CD14-positive monocyte (primary cell): ENCODE measurements at regions not wholly inside any gene's neighbourhood (a gene's known extent, or its start where the extent isn't known, plus 50 kb on each side); places are given as distances from the start of the nearest gene placed in this dataset.
A peak's percentile ranks its signal among the peaks of the same experiment; 100 is the strongest.
"Not testable (repeated sequence)": the region's sequence is repeated elsewhere in the genome, so short reads cannot be mapped to it uniquely, and the experiment has no call there.

Experiments
- DNase-seq, 3 donors: peaks; one replicate each; pipeline ENCODE4 v3.0.0-alpha.2; 2011 to 2022
- H2AFZ ChIP-seq: 2 replicates; pipeline ENCODE4 v1.6.0; 2012; ENCODE audit warnings: mild to moderate bottlenecking, low read depth, low read length, inconsistent platforms; ENCODE audit not compliant: insufficient read depth, poor library complexity, severe bottlenecking
- H3K27ac ChIP-seq, 2 donors: 1 replicate in 1 of 2; 2 replicates in 1 of 2; pipeline ENCODE4 v1.5.1; 2012 to 2013; ENCODE audit warnings: low read length in 2 of 2, control low read depth in 1 of 2, inconsistent platforms in 1 of 2, low read depth in 1 of 2, mild to moderate bottlenecking in 1 of 2
- H3K27me3 ChIP-seq, 2 donors: one replicate each; pipeline versions ENCODE4 v1.6.0 to v1.6.1; 2011 to 2013; ENCODE audit warnings: low read length in 2 of 2; ENCODE audit not compliant: control insufficient read depth in 2 of 2, insufficient read depth in 2 of 2
- H3K36me3 ChIP-seq, 2 donors: replicated peaks in 1 of 2; 1 replicate in 1 of 2; 2 replicates in 1 of 2; pipeline versions ENCODE4 v1.5.1 to v1.6.1; 2012 to 2013; ENCODE audit warnings: low read length in 2 of 2, control low read depth in 1 of 2, inconsistent platforms in 1 of 2, mild to moderate bottlenecking in 1 of 2; ENCODE audit not compliant: insufficient read depth in 2 of 2, control insufficient read depth in 1 of 2
- H3K4me1 ChIP-seq, 2 donors: 1 replicate in 1 of 2; 2 replicates in 1 of 2; pipeline versions ENCODE4 v1.5.1 to v1.6.1; 2012 to 2013; ENCODE audit warnings: low read length in 2 of 2, control low read depth in 1 of 2, inconsistent platforms in 1 of 2, mild to moderate bottlenecking in 1 of 2, moderate library complexity in 1 of 2; ENCODE audit not compliant: insufficient read depth in 2 of 2, control insufficient read depth in 1 of 2
- H3K4me2 ChIP-seq: replicated peaks from 2 replicates; pipeline ENCODE3; 2012; ENCODE audit warnings: low read length, moderate library complexity, mild to moderate bottlenecking; ENCODE audit not compliant: poor library complexity, severe bottlenecking; ENCODE audit errors: extremely low read depth
- H3K4me3 ChIP-seq, 3 experiments: fragments of 200-600 bp in 1 of 3; sonication (generic) in 1 of 3; replicated peaks in 1 of 3; 1 replicate in 2 of 3; 2 replicates in 1 of 3; pipeline ENCODE4 v1.5.1; 2011 to 2013; ENCODE audit warnings: low read length in 3 of 3, mild to moderate bottlenecking in 3 of 3, control low read depth in 2 of 3, low read depth in 2 of 3, inconsistent platforms in 1 of 3, moderate library complexity in 1 of 3
- H3K79me2 ChIP-seq: 2 replicates; pipeline ENCODE4 v1.6.0; 2012; ENCODE audit warnings: mild to moderate bottlenecking, control low read depth, inconsistent platforms, low read length, moderate library complexity; ENCODE audit not compliant: insufficient read depth
- H3K9ac ChIP-seq: 2 replicates; pipeline ENCODE4 v1.6.0; 2017; ENCODE audit warnings: low read length, mild to moderate bottlenecking; ENCODE audit not compliant: insufficient read depth, poor library complexity, severe bottlenecking
- H3K9me3 ChIP-seq, 2 donors: replicated peaks in 1 of 2; 1 replicate in 1 of 2; 2 replicates in 1 of 2; pipeline versions ENCODE4 v1.5.1 to v1.6.1; 2012 to 2013; ENCODE audit warnings: low read length in 2 of 2, control low read depth in 1 of 2; ENCODE audit not compliant: control insufficient read depth in 1 of 2, insufficient read depth in 1 of 2
- H4K20me1 ChIP-seq: 2 replicates; pipeline ENCODE4 v1.6.0; 2012; ENCODE audit warnings: mild to moderate bottlenecking, low read length, control low read depth, moderate library complexity; ENCODE audit not compliant: insufficient read depth
- H3K27ac Mint-ChIP-seq, 7 donors: one replicate each; pipeline ENCODE4 v1.8.0; 2020; ENCODE audit warnings: mild to moderate bottlenecking in 7 of 7, mixed read lengths in 7 of 7, moderate library complexity in 6 of 7, inconsistent platforms in 2 of 7
- H3K27me3 Mint-ChIP-seq, 3 donors: one replicate each; pipeline ENCODE4 v1.8.0; 2021 to 2022; ENCODE audit warnings: low read depth in 3 of 3, mild to moderate bottlenecking in 3 of 3, mixed read lengths in 3 of 3, moderate library complexity in 3 of 3, inconsistent platforms in 1 of 3
- H3K36me3 Mint-ChIP-seq, 2 donors: one replicate each; pipeline ENCODE4 v1.8.0; 2020; ENCODE audit warnings: mixed read lengths in 2 of 2, inconsistent platforms in 1 of 2, mild to moderate bottlenecking in 1 of 2
- H3K4me1 Mint-ChIP-seq: one replicate; pipeline ENCODE4 v1.8.0; 2020; ENCODE audit warnings: mild to moderate bottlenecking, mixed read lengths
- H3K4me3 Mint-ChIP-seq, 2 donors: one replicate each; pipeline ENCODE4 v1.8.0; 2020; ENCODE audit warnings: mild to moderate bottlenecking in 2 of 2, mixed read lengths in 2 of 2, moderate library complexity in 1 of 2
- H3K9me3 Mint-ChIP-seq, 7 donors: one replicate each; pipeline ENCODE4 v1.8.0; 2020 to 2022; ENCODE audit warnings: mixed read lengths in 7 of 7, mild to moderate bottlenecking in 6 of 7, moderate library complexity in 6 of 7, inconsistent platforms in 2 of 7
- WGBS: methylation state at CpG from one replicate; pipeline ENCODE4 v1.1.5; 2013; ENCODE audit warnings: missing lambda C conversion rate; ENCODE audit not compliant: insufficient coverage; 5-methylcytosine and 5-hydroxymethylcytosine counted together
- intact Hi-C, 2 donors: fragments of 100-400 bp; cut with micrococcal nuclease; formaldehyde crosslinking; loops; one replicate each; pipeline versions ENCODE4 v1.15.0 to v1.15.1; 2023
- TF ChIP-seq, protein P1 (sequence below): fragments of 200-600 bp; IDR thresholded peaks from one replicate; pipeline ENCODE4 v1.8.0; 2022; ENCODE audit warnings: antibody characterized with exemption, mild to moderate bottlenecking

DNA sequence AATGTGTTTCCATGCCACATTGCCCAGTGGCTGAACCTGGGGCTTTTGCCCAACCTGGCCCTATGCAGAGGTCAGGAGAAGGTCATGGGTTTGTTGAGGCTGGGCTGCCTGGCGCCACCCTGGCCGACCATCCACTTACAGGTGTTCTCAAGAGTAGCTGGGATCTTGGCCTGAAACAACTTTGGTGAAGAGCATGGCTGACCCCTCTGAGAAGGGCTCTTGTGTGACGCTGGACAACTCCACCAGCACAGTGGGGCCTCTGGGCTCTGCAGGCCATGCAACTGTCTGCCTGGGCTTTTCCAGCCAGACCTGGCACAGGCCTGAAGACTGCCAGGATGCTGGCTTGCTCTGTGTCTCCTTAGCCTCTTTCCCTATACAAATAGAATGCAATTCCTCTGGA lies 76.4 kb upstream of the ZNG1B start:
- Mint-ChIP-seq H3K27me3 (peaks cover 0 to 2% (median 0%) of the 10 kb centered on the region in 3 donors), H3K4me3 (no peak overlapping the region), H3K9me3 (no peaks in the 10 kb centered on the region), H3K36me3 (peaks cover 0 to under 1% of the 10 kb centered on the region in 2 donors), H3K27ac (no peak overlapping the region), H3K4me1 (peaks cover 9% of the 10 kb centered on the region)
- TF ChIP-seq, protein P1, sequence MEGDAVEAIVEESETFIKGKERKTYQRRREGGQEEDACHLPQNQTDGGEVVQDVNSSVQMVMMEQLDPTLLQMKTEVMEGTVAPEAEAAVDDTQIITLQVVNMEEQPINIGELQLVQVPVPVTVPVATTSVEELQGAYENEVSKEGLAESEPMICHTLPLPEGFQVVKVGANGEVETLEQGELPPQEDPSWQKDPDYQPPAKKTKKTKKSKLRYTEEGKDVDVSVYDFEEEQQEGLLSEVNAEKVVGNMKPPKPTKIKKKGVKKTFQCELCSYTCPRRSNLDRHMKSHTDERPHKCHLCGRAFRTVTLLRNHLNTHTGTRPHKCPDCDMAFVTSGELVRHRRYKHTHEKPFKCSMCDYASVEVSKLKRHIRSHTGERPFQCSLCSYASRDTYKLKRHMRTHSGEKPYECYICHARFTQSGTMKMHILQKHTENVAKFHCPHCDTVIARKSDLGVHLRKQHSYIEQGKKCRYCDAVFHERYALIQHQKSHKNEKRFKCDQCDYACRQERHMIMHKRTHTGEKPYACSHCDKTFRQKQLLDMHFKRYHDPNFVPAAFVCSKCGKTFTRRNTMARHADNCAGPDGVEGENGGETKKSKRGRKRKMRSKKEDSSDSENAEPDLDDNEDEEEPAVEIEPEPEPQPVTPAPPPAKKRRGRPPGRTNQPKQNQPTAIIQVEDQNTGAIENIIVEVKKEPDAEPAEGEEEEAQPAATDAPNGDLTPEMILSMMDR = no peak
- intact Hi-C loops = no loop called here
- 100% methylated on average over 3 of the region's 3 CpGs for WGBS
- no peaks in the 10 kb centered on the region for H3K79me2 ChIP-seq
- H3K36me3 ChIP-seq = no peaks in the 10 kb centered on the region
- no peaks in the 10 kb centered on the region for H3K27me3 ChIP-seq
- no peak overlapping the region for H3K4me3 ChIP-seq
- H3K9me3 ChIP-seq = no peaks in the 10 kb centered on the region
- H2AFZ ChIP-seq = no peak overlapping the region
- no peaks in the 10 kb centered on the region for H4K20me1 ChIP-seq
- no peak for DNase-seq
- no peak overlapping the region for H3K4me2 ChIP-seq
- H3K27ac ChIP-seq = no peak overlapping the region
- peaks cover 7% of the 10 kb centered on the region in 2 donors for H3K4me1 ChIP-seq
- no peak overlapping the region for H3K9ac ChIP-seq

DNA sequence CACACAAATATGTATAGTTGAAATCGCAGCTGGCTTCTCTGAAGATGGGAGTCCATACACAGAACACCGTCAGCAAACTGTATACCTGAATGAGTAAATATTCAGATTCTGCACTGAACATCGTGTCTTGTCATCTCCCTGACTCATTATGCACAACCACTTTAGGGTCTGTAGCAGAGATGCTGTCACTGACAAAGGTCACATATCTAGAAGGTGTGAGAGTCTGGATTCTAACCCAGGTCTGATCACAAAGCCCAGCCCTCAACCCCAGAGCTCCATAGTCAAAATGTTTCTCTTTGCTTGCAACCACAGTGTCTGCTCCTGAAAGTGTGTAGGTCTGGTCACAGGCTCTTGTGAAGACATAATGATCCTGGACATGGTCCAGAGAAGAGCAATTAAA lies 78.3 kb upstream of the PAX8 start:
- H3K27me3 Mint-ChIP-seq = peaks cover 0 to 5% (median 2%) of the 10 kb centered on the region in 3 donors
- H3K4me1 ChIP-seq = no peaks in the 10 kb centered on the region

DNA sequence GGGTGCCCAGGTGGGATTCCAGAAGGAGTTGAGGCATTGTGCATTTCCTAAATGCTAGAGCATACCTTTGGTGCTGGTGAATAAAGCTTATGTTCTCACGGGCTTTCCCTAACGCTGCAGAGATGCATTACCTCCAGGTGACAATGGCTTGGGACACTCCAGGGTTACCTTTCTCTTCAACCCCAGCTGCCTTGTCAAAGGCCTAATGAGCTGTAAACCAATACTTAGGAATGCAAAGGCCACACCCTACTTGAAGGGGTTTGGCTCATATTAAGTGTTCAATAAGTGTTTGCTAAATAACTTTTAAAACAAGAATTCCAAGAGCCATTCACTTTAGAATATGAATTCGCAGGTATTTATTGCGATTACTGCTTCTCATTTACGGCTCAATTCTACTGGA lies 77.6 kb upstream of the PAX8 start:
- H3K4me1 Mint-ChIP-seq, H3K27me3 ChIP-seq, H3K9me3 Mint-ChIP-seq, H3K79me2 ChIP-seq, H3K9ac ChIP-seq, H3K27me3 Mint-ChIP-seq, H4K20me1 ChIP-seq, H3K36me3 Mint-ChIP-seq, H3K4me3 ChIP-seq, H3K27ac Mint-ChIP-seq, H3K4me3 Mint-ChIP-seq, H3K4me1 ChIP-seq, H3K9me3 ChIP-seq, H3K4me2 ChIP-seq, intact Hi-C loops, H3K36me3 ChIP-seq, DNase-seq, H3K27ac ChIP-seq, H2AFZ ChIP-seq: not testable (repeated sequence)
- no CpG with 5 or more reads among the region's 5 CpGs for WGBS

More for the DNA sequence above, 78.3 kb upstream of the PAX8 start:
- Histone ChIP-seq H3K27ac (no peak overlapping the region), H3K9ac (no peak overlapping the region), H3K79me2 (no peaks in the 10 kb centered on the region), H3K4me3 (no peak overlapping the region), H3K36me3 (no peaks in the 10 kb centered on the region), H4K20me1 (no peaks in the 10 kb centered on the region), H3K27me3 (peaks cover 0 to 2% of the 10 kb centered on the region in 2 donors), H3K4me2 (no peak overlapping the region), H3K9me3 (no peaks in the 10 kb centered on the region), H2AFZ (no peak overlapping the region)
- H3K9me3 Mint-ChIP-seq = peaks cover 0 to 2% (median 0%) of the 10 kb centered on the region in 7 donors
- peaks cover 6% of the 10 kb centered on the region for H3K4me1 Mint-ChIP-seq
- no CpG with 5 or more reads among the region's 3 CpGs for WGBS
- TF ChIP-seq, protein P1 = no peak
- intact Hi-C loops = no loop called here
- no peak overlapping the region for H3K4me3 Mint-ChIP-seq
- no peak for DNase-seq
- peak overlapping the region in 1 of 7 donors; percentile 18 for H3K27ac Mint-ChIP-seq
- H3K36me3 Mint-ChIP-seq = no peaks in the 10 kb centered on the region
